ENCODE measurements at regions not wholly inside any gene's neighbourhood (a gene's known extent, or its start where the extent isn't known, plus 50 kb on each side); places are given as distances from the start of the nearest gene placed in this dataset.

DNA sequence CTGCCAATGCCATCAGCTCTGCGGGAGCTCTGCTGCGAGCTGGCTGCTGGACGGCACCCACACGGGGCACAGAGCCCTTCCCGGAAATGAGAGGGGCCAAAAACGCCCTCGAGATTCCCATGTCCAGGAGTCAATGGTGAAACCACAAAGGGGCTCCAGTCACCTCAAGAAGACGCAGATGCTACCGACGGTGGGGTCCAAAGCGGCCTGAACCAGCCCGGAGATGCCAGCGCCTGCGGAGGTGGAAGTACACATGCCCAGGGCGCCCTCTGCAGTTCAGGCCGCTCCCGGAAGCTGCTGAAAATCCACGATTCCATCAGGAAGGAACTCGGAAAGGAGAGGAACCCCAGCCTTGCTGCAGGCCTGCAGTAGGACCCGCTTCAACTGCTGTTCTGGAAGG lies 82.4 kb upstream of the SELENOP start:
- no peaks in the 10 kb centered on the region for H3K9me2 ChIP-seq (ENCODE audit: insufficient read depth)
- H3K4me3 ChIP-seq: 0 out of 2 replicates have a peak overlapping the region, but pooled peaks have one; percentile 20
- Mint-ChIP-seq H3K27ac (no peak overlapping the region), H3K27me3 (ENCODE audit: insufficient read depth, low read depth, poor library complexity) (peaks cover 3% of the 10 kb centered on the region), H3K9me3 (no peaks in the 10 kb centered on the region), H3K36me3 (ENCODE audit: low read depth) (no peaks in the 10 kb centered on the region), H3K4me3 (no peak overlapping the region), H3K4me1 (no peaks in the 10 kb centered on the region)
- no peaks in the 10 kb centered on the region for H4K20me1 ChIP-seq (replicated peaks; ENCODE audit: insufficient read depth)
- no peaks in the 10 kb centered on the region for H3K79me2 ChIP-seq (replicated peaks; ENCODE audit: insufficient read depth)
- ATAC-seq: peak; percentile 94
- no peaks in the 10 kb centered on the region for H3K27me3 ChIP-seq (ENCODE audit: insufficient read depth)
- peak overlapping the region; percentile 99 for H2AFZ ChIP-seq
- H3K4me2 ChIP-seq: peak overlapping the region; percentile 52; the same call in 1 of the 2 replicates
- TF ChIP-seq, protein P1, sequence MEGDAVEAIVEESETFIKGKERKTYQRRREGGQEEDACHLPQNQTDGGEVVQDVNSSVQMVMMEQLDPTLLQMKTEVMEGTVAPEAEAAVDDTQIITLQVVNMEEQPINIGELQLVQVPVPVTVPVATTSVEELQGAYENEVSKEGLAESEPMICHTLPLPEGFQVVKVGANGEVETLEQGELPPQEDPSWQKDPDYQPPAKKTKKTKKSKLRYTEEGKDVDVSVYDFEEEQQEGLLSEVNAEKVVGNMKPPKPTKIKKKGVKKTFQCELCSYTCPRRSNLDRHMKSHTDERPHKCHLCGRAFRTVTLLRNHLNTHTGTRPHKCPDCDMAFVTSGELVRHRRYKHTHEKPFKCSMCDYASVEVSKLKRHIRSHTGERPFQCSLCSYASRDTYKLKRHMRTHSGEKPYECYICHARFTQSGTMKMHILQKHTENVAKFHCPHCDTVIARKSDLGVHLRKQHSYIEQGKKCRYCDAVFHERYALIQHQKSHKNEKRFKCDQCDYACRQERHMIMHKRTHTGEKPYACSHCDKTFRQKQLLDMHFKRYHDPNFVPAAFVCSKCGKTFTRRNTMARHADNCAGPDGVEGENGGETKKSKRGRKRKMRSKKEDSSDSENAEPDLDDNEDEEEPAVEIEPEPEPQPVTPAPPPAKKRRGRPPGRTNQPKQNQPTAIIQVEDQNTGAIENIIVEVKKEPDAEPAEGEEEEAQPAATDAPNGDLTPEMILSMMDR (conservative IDR thresholded peaks at IDR 0.05; ENCODE audit: low read depth in 2 of 2): peak; percentile 61 to 82
- TF ChIP-seq, protein P2, sequence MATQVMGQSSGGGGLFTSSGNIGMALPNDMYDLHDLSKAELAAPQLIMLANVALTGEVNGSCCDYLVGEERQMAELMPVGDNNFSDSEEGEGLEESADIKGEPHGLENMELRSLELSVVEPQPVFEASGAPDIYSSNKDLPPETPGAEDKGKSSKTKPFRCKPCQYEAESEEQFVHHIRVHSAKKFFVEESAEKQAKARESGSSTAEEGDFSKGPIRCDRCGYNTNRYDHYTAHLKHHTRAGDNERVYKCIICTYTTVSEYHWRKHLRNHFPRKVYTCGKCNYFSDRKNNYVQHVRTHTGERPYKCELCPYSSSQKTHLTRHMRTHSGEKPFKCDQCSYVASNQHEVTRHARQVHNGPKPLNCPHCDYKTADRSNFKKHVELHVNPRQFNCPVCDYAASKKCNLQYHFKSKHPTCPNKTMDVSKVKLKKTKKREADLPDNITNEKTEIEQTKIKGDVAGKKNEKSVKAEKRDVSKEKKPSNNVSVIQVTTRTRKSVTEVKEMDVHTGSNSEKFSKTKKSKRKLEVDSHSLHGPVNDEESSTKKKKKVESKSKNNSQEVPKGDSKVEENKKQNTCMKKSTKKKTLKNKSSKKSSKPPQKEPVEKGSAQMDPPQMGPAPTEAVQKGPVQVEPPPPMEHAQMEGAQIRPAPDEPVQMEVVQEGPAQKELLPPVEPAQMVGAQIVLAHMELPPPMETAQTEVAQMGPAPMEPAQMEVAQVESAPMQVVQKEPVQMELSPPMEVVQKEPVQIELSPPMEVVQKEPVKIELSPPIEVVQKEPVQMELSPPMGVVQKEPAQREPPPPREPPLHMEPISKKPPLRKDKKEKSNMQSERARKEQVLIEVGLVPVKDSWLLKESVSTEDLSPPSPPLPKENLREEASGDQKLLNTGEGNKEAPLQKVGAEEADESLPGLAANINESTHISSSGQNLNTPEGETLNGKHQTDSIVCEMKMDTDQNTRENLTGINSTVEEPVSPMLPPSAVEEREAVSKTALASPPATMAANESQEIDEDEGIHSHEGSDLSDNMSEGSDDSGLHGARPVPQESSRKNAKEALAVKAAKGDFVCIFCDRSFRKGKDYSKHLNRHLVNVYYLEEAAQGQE (IDR thresholded peaks at IDR 0.05; ENCODE audit: unreplicated experiment): no peak
- no peak for TF ChIP-seq POLR2AphosphoS5 (IDR thresholded peaks at IDR 0.05; ENCODE audit: low read depth)
- peak; percentile 93 for DNase-seq (ENCODE audit: low spot score)
- H3K36me3 ChIP-seq (ENCODE audit: insufficient read depth): no peaks in the 10 kb centered on the region
- H3F3A ChIP-seq (replicated peaks; ENCODE audit: low read depth): no peaks in the 10 kb centered on the region
- no peaks in the 10 kb centered on the region for H3K4me1 ChIP-seq (ENCODE audit: insufficient read depth)
- H3K27ac ChIP-seq (ENCODE audit: low read depth): no peak overlapping the region

DNA sequence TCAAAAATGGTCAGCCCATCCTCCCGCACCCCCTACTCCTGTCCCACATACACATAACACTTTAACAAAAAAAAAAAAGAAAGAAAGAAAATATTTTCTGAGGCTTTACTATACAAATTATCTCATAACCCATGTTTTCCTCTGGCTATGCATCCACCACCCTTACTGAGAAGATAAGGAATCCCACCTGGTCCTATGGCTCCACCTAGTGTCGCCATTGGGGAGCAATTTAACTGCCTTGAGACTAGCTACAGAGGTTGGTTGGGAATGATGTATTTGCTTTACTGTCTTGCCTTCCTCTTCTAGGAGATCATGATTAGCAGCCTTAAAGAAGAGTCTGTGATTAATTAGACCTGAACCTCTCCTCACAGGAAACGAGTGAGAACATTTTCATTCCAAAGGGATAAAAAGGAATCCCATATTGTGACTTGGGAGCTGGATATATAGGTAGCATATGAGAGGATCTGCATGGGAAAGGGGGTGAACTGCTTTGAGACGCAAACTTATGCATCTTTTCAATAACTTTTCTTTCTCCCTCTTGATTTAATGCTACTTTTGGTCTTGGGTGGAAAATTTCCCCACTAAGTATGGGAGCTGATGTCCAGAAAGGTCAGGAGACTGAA lies 77.7 kb upstream of the SELENOP start:
- H3K4me1 Mint-ChIP-seq: no peaks in the 10 kb centered on the region
- no peak overlapping the region for H3K27ac ChIP-seq (ENCODE audit: low read depth)

More for the DNA sequence above, 77.7 kb upstream of the SELENOP start:
- Histone ChIP-seq H2AFZ (no peak overlapping the region), H3K79me2 (replicated peaks; ENCODE audit: insufficient read depth) (no peaks in the 10 kb centered on the region), H3F3A (replicated peaks; ENCODE audit: low read depth) (no peaks in the 10 kb centered on the region), H3K4me1 (ENCODE audit: insufficient read depth) (no peaks in the 10 kb centered on the region), H3K27me3 (ENCODE audit: insufficient read depth) (no peaks in the 10 kb centered on the region), H3K36me3 (ENCODE audit: insufficient read depth) (no peaks in the 10 kb centered on the region), H3K9me2 (ENCODE audit: insufficient read depth) (no peaks in the 10 kb centered on the region), H3K4me2 (no peak overlapping the region), H3K4me3 (no peak overlapping the region), H4K20me1 (replicated peaks; ENCODE audit: insufficient read depth) (no peaks in the 10 kb centered on the region)
- TF ChIP-seq ZNF114 (CRISPR knock-in tag; IDR thresholded peaks at IDR 0.05) (no peak), CREB1 (CRISPR knock-in tag; IDR thresholded peaks at IDR 0.05; ENCODE audit: low read depth) (no peak), STAT1 (IDR thresholded peaks at IDR 0.05; ENCODE audit: unreplicated experiment) (no peak)
- TF ChIP-seq, protein P1 (conservative IDR thresholded peaks at IDR 0.05; ENCODE audit: low read depth in 2 of 2): peak; percentile 97 to 98
- TF ChIP-seq, protein P3, sequence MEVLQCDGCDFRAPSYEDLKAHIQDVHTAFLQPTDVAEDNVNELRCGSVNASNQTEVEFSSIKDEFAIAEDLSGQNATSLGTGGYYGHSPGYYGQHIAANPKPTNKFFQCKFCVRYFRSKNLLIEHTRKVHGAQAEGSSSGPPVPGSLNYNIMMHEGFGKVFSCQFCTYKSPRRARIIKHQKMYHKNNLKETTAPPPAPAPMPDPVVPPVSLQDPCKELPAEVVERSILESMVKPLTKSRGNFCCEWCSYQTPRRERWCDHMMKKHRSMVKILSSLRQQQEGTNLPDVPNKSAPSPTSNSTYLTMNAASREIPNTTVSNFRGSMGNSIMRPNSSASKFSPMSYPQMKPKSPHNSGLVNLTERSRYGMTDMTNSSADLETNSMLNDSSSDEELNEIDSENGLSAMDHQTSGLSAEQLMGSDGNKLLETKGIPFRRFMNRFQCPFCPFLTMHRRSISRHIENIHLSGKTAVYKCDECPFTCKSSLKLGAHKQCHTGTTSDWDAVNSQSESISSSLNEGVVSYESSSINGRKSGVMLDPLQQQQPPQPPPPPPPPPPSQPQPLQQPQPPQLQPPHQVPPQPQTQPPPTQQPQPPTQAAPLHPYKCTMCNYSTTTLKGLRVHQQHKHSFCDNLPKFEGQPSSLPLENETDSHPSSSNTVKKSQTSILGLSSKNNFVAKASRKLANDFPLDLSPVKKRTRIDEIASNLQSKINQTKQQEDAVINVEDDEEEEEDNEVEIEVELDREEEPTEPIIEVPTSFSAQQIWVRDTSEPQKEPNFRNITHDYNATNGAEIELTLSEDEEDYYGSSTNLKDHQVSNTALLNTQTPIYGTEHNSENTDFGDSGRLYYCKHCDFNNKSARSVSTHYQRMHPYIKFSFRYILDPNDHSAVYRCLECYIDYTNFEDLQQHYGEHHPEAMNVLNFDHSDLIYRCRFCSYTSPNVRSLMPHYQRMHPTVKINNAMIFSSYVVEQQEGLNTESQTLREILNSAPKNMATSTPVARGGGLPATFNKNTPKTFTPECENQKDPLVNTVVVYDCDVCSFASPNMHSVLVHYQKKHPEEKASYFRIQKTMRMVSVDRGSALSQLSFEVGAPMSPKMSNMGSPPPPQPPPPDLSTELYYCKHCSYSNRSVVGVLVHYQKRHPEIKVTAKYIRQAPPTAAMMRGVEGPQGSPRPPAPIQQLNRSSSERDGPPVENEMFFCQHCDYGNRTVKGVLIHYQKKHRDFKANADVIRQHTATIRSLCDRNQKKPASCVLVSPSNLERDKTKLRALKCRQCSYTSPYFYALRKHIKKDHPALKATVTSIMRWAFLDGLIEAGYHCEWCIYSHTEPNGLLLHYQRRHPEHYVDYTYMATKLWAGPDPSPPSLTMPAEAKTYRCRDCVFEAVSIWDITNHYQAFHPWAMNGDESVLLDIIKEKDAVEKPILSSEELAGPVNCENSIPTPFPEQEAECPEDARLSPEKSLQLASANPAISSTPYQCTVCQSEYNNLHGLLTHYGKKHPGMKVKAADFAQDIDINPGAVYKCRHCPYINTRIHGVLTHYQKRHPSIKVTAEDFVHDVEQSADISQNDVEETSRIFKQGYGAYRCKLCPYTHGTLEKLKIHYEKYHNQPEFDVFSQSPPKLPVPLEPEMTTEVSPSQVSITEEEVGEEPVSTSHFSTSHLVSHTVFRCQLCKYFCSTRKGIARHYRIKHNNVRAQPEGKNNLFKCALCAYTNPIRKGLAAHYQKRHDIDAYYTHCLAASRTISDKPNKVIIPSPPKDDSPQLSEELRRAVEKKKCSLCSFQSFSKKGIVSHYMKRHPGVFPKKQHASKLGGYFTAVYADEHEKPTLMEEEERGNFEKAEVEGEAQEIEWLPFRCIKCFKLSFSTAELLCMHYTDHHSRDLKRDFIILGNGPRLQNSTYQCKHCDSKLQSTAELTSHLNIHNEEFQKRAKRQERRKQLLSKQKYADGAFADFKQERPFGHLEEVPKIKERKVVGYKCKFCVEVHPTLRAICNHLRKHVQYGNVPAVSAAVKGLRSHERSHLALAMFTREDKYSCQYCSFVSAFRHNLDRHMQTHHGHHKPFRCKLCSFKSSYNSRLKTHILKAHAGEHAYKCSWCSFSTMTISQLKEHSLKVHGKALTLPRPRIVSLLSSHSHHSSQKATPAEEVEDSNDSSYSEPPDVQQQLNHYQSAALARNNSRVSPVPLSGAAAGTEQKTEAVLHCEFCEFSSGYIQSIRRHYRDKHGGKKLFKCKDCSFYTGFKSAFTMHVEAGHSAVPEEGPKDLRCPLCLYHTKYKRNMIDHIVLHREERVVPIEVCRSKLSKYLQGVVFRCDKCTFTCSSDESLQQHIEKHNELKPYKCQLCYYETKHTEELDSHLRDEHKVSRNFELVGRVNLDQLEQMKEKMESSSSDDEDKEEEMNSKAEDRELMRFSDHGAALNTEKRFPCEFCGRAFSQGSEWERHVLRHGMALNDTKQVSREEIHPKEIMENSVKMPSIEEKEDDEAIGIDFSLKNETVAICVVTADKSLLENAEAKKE (CRISPR knock-in tag; IDR thresholded peaks at IDR 0.05): no peak
- Mint-ChIP-seq H3K4me3 (no peak overlapping the region), H3K36me3 (ENCODE audit: low read depth) (no peaks in the 10 kb centered on the region), H3K27me3 (ENCODE audit: insufficient read depth, low read depth, poor library complexity) (no peaks in the 10 kb centered on the region), H3K27ac (no peak overlapping the region), H3K9me3 (no peaks in the 10 kb centered on the region)
- peak; percentile 83 for DNase-seq (ENCODE audit: low spot score)
- peak; percentile 83 for ATAC-seq

Data from GM23338 (cell line).